DOHH2 (cell line): ENCODE measurements at regions not wholly inside any gene's neighbourhood (a gene's known extent, or its start where the extent isn't known, plus 50 kb on each side); places are given as distances from the start of the nearest gene placed in this dataset.

Source experiments
- H3F3A ChIP-seq: fragments of 200-600 bp; sonication (generic), shearing (Covaris generic); 2 replicates; pipeline ENCODE4 v1.6.0; 2016; ENCODE audit warnings: antibody characterized with exemption, mild to moderate bottlenecking; ENCODE audit not compliant: control insufficient read depth, insufficient read depth
- H3K27ac ChIP-seq: fragments of 200-600 bp; sonication (generic); 2 replicates; pipeline ENCODE4 v1.5.1; 2014; ENCODE audit warnings: low read depth, mild to moderate bottlenecking, low read length, moderate library complexity
- H3K27me3 ChIP-seq: fragments of 200-600 bp; sonication (generic); 2 replicates; pipeline ENCODE4 v1.6.1; 2014; ENCODE audit warnings: mild to moderate bottlenecking, low read length, mixed read lengths; ENCODE audit not compliant: control insufficient read depth
- H3K36me3 ChIP-seq: fragments of 200-600 bp; sonication (generic); 2 replicates; pipeline ENCODE4 v1.6.1; 2014; ENCODE audit warnings: mild to moderate bottlenecking, low read length, moderate library complexity, mixed read lengths; ENCODE audit not compliant: control insufficient read depth
- H3K4me1 ChIP-seq: fragments of 200-600 bp; sonication (generic); 2 replicates; pipeline ENCODE4 v1.6.1; 2014; ENCODE audit warnings: mild to moderate bottlenecking, low read length, mixed read lengths; ENCODE audit not compliant: control insufficient read depth
- H3K4me2 ChIP-seq: fragments of 200-600 bp; sonication (generic); 2 replicates; pipeline ENCODE4 v1.6.0; 2014; ENCODE audit warnings: mild to moderate bottlenecking, low read length, moderate library complexity
- H3K4me3 ChIP-seq: fragments of 200-600 bp; sonication (generic); 2 replicates; pipeline ENCODE4 v1.5.1; 2014; ENCODE audit warnings: mild to moderate bottlenecking, low read length, mixed read lengths
- H3K79me2 ChIP-seq: fragments of 200-600 bp; sonication (generic); 2 replicates; pipeline ENCODE4 v1.6.1; 2014; ENCODE audit warnings: mild to moderate bottlenecking, low read length, mixed read lengths; ENCODE audit not compliant: control insufficient read depth
- H3K9me2 ChIP-seq: fragments of 200-600 bp; sonication (generic); replicated peaks from 2 replicates; pipeline ENCODE4 v1.6.1; 2014; ENCODE audit warnings: mild to moderate bottlenecking, low read length, mixed read lengths; ENCODE audit not compliant: control insufficient read depth
- H3K9me3 ChIP-seq: fragments of 200-600 bp; sonication (generic); 2 replicates; pipeline ENCODE4 v1.6.1; 2014; ENCODE audit warnings: antibody characterized with exemption, low read length, mixed read lengths; ENCODE audit not compliant: control insufficient read depth, insufficient read depth
- H4K20me1 ChIP-seq: fragments of 200-600 bp; sonication (generic); 2 replicates; pipeline ENCODE4 v1.6.0; 2014; ENCODE audit warnings: low read depth, mild to moderate bottlenecking, antibody characterized with exemption, low read length, moderate library complexity; ENCODE audit not compliant: control insufficient read depth, insufficient read depth
- CTCF ChIP-seq: fragments of 200-600 bp; sonication (generic); IDR thresholded peaks from one replicate; pipeline ENCODE4 v1.5.1; 2014; ENCODE audit warnings: antibody characterized with exemption, mild to moderate bottlenecking, low read depth, low read length; ENCODE audit not compliant: poor library complexity, severe bottlenecking
- EZH2phosphoT487 ChIP-seq: fragments of 200-600 bp; sonication (generic); IDR thresholded peaks from 2 replicates; pipeline ENCODE4 v1.6.1; 2017; ENCODE audit warnings: borderline replicate concordance, mild to moderate bottlenecking, antibody characterized with exemption, low read length, moderate library complexity, mixed read lengths

GRCh38 chr11:70892889-70893288, 359.5 kb downstream of the SHANK2 start:
- TF ChIP-seq EZH2phosphoT487 (no peak), CTCF (no peak)
- Histone ChIP-seq H3K27me3 (no peaks in the 10 kb centered on the region), H3K4me3 (no peak overlapping the region)

GRCh38 chr11:70894566-70895365, 357.6 kb downstream of the SHANK2 start:
- Histone ChIP-seq H3K79me2 (no peaks in the 10 kb centered on the region), H3K9me3 (peaks cover 8% of the 10 kb centered on the region), H3K4me2 (no peak overlapping the region), H3K9me2 (no peaks in the 10 kb centered on the region), H3K4me3 (no peak overlapping the region), H3K36me3 (no peaks in the 10 kb centered on the region), H3F3A (no peaks in the 10 kb centered on the region), H3K27me3 (no peaks in the 10 kb centered on the region), H3K27ac (no peak overlapping the region), H4K20me1 (no peaks in the 10 kb centered on the region), H3K4me1 (no peaks in the 10 kb centered on the region)
- no peak for TF ChIP-seq EZH2phosphoT487

More at GRCh38 chr11:70892889-70893288, 359.5 kb downstream of the SHANK2 start:
- Histone ChIP-seq H4K20me1 (no peaks in the 10 kb centered on the region), H3F3A (no peaks in the 10 kb centered on the region), H3K9me2 (no peaks in the 10 kb centered on the region), H3K4me2 (no peak overlapping the region), H3K27ac (no peak overlapping the region), H3K79me2 (no peaks in the 10 kb centered on the region), H3K36me3 (no peaks in the 10 kb centered on the region), H3K4me1 (no peaks in the 10 kb centered on the region), H3K9me3 (peaks cover 8% of the 10 kb centered on the region)

GRCh38 chr11:70895366-70895670, 357.1 kb downstream of the SHANK2 start:
- H3K36me3 ChIP-seq: no peaks in the 10 kb centered on the region
- H3K4me3 ChIP-seq: no peak overlapping the region
- H3K4me2 ChIP-seq: no peak overlapping the region
- H3K9me2 ChIP-seq: no peaks in the 10 kb centered on the region
- H3F3A ChIP-seq: no peaks in the 10 kb centered on the region
- no peaks in the 10 kb centered on the region for H3K27me3 ChIP-seq
- H3K4me1 ChIP-seq: no peaks in the 10 kb centered on the region
- TF ChIP-seq EZH2phosphoT487 (no peak), CTCF (no peak)
- no peak overlapping the region for H3K27ac ChIP-seq
- H4K20me1 ChIP-seq: no peaks in the 10 kb centered on the region
- H3K79me2 ChIP-seq: no peaks in the 10 kb centered on the region
- H3K9me3 ChIP-seq: peaks cover 8% of the 10 kb centered on the region

GRCh38 chr11:70897429-70897828, 354.9 kb downstream of the SHANK2 start:
- Histone ChIP-seq H3K36me3 (no peaks in the 10 kb centered on the region), H3K27ac (no peak overlapping the region), H3K4me1 (no peaks in the 10 kb centered on the region), H3K4me3 (no peak overlapping the region), H4K20me1 (no peaks in the 10 kb centered on the region), H3K79me2 (no peaks in the 10 kb centered on the region), H3K27me3 (no peaks in the 10 kb centered on the region), H3K4me2 (no peak overlapping the region), H3K9me2 (no peaks in the 10 kb centered on the region), H3K9me3 (peaks cover 8% of the 10 kb centered on the region), H3F3A (no peaks in the 10 kb centered on the region)
- TF ChIP-seq CTCF (no peak), EZH2phosphoT487 (no peak)
